Dedifferentiated amniotic fluid mesenchymal stem cell (primary cell): ENCODE measurements at regions not wholly inside any gene's neighbourhood (a gene's known extent, or its start where the extent isn't known, plus 50 kb on each side); places are given as distances from the start of the nearest gene placed in this dataset.
A peak's percentile ranks its signal among the peaks of the same experiment; 100 is the strongest.

Experiments used
- DNase-seq: peaks from one replicate; pipeline ENCODE4 v3.0.0-alpha.2; 2016; ENCODE audit errors: extremely low spot score

DNA sequence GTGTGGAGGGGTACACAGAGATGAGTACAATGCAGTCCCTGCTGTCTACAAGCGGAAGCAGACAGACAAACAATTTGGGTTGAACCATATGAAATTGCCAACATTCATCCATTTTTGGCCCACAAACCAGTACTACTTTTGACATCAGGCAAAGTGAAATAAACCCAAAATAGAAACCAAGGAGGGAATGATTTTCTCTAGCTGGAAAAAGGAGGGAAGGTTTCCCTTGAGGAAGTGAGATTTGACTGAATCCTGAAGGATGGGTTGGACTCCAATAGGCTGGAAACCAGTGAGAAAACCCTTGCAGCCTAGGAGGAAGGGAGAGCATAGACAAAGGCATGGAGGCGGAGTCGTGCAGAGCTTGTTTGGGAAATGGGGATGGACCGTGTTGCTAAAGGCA is 63.5 kb upstream of the PJA1 start:
- no peak for DNase-seq

DNA sequence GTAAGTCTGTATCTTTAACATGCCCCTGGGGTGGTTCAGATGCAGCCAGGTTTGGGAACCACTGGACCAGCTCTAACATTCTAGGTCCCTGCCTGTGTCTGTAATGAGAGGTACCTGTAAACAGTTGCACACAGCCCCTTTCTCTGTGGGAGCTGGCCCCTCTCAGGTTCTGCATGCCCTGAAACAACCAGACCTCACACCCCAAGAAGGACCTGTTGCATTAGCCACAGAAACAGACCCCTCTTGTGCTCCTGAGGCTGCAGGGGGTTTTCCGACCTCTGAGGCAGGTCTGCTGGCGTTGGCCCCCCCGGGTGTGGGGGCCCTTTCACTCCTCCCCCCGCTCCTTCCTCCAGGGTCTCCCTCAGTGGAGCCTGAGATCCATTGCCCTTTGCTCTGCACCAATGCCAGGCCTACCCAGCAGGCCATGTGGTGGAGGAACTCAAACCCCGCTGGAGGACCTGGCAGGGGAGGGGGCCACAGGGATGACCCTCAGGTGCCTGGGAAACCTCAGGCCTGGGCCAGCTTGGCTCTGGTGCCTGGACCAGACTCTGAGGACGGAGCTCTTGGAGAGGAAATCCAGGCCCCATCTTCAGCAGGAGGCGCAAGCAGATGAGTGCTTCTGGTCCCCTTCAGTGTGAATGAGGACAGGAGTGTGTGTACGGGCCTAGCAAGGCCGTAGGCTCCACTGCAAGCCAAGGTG is 61.4 kb upstream of the PJA1 start:
- DNase-seq = no peak

DNA sequence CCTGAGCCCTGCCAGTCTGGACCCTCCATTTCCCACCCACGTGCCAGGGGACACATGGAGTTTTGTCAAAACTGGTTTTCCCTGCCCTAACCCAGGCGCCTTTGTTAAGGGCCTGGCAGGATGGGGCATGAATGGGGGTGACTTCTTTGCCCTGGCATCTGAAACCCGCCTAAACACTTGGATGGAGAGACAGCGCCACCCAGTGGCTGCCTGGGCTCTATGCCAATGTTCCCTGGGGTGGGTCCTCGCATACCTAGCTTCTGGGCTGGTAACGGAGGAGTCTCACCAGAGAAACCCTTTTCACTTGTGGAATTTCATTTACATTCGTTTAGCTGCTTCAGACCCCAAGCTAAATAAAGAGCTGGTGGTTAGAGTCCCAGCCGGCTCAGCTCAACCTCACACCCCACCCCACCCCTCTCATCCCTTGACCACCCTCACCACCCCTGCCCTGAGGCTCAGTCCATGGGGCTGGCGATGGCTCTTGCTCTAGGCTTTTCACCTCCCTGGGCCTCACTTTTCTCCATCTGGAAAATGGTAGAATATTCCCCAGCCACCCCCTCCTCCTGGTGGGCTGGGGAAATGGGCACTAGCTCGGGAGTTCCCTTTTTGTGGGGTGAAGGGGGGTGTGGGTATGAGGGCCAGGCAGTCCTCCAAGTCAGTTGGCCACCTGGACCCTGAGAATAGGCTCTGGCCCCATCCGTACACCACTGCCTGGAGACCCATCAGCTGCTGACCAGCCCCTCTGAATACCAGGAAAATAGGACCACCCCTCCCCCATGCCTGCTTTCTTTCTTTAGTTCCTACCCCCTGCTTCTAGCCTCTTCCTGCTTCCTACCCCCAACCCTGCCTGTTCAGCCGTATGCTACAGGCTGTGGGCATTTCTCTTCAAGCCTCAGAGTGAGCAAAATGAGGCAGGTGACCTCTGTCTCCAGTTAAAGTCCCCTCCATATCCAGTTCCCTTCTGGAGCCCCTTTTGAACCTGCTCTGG is 57.1 kb upstream of the PJA1 start:
- DNase-seq = peak; percentile 50

DNA sequence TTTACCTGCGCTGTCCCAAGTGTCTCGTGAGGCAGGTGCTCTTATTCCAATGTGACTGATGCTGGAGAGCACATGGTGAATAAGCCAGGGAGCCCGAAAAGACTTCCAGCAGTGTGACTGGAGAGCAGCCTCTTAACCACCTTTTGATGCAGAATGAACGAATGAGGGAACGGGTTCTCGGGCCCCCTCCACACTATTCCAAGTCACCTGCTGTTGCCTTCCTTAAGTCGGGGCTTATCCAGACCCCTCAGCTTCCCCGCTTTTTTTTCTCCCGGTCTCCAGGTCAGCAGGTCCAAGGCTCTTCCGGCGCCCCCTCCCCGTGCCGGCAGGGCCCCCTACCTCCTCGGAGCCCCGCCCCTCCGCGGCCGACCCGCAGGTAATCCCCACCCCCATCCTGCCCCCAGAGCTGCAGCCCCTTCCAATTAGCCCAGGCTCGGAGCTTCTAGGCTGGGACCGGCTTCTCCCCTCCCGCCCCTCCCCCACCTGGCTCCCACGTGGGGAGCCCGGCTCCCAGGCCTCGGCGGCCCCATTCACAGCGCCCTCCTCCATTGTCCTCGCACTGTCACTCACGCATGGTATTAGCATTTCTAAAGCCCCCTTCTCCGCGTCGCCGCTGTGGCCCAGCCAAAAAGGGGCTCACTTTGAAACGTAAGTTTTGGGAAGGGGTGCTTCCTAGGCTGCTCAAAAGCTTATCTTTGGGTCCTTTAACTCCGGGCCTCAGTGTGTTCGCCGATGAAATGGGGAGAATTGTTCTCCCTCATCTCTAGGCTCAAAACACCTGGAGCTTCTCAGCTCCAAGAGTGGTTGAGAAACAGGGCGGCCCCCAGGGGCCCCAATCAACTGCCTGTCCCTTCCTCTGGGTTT is 56.2 kb upstream of the PJA1 start:
- no peak for DNase-seq

DNA sequence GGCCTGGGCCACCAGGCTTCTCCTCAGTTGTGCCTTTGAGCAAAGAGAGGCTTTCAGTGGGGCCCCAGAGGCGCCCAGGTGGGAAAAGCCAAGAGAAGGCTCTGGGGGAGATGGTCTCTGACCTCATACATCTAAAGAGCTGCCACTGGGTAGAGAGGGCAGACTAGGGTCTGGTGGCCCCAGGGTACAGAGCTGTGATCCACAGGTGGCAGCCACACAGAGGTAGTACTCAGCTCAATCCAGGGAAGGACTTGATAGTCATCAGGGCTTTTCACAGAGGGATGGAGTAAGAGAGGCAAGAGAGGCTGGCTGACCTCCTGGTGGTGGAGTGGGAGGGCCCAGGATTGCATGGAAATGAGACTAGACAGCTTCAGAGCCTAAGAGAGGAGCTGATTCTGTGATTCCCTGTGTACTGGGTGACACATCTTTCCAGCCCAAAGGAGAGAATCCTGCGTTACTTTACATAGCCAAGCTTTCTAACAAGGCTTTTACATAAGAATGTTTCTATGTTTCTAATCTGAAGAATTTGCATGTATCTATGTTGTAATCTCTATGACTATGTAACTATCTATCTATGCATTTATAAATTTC is 53.2 kb upstream of the PJA1 start:
- no peak for DNase-seq

DNA sequence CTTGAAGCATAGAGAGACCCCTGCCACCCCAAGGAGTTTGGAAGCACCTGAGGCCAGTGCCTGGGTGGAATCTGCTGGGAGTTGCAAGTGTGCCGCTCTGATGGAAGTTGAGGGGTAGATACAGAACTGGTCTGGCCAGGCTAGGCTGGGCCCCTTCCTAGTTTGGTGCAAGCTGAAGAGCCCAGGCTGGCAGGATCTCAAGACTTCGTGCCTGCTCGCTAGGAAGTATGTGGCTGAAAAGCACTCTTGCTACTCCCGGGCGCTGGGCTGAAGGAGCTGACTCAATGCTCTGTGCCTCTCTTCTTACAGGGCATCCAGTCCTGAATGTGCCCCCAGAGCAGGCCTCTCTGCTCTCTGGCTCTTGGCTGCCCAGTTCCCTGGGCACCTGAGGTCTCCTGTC is 51.7 kb upstream of the PJA1 start:
- DNase-seq = no peak

DNA sequence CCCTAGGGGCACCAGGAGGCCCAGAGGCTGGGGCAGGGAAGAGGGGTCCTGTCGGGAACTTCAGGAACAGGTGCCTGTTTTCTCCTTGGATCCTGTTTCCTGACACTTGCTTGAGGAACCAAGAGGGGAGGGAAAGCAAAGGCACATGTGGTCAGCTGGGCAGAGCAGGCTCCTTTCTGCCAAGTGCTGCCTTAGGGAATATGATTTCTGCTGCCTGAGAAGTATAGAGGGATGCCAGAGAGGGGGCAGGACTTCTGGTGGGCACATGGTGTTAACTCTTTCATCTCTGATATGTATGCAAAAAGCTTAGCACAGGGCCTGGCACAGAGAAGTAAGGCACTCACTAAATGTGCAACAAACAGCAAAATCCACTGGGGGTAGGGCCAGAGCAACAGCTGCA is 51.2 kb upstream of the PJA1 start:
- no peak for DNase-seq

DNA sequence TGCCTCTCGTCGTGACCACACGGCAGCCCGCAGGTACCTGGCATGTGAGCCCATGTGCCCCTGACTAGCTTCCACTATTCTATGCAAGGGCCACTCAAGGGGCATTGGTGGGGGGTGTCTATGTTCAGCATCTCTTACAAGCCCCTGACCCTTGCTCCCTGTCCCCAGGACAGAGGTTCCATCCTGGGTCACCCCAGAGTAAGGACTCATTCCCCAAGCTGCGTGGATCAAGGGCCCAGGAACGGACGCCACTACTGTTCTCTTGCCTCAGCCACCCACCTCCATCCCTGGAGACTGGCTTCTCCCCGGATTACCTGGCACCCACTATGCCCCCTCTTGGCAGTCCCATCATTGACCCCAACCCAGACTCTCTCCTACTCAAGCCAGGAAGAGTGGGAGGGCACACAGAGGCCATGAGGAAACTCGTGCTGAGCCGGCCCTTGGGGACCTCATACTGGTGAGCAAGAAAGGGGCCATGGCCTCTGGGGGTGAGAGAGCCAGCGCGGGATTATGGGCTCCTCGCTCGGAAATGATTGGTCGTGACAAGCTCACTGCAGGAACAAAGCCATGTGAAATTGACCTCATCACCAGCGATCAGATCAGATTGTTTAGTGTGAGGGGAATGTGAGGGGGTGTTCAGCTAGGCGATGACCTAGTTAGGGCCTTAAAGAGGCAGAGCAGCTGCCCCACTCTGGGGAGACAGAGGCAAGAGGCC is 50.1 kb upstream of the PJA1 start:
- DNase-seq = no peak
